ENCODE measurements at regions not wholly inside any gene's neighbourhood (a gene's known extent, or its start where the extent isn't known, plus 50 kb on each side); places are given as distances from the start of the nearest gene placed in this dataset.

- TF ChIP-seq RAD21 (IDR thresholded peaks at IDR 0.05) (no peak), TAF1 (conservative IDR thresholded peaks at IDR 0.05) (no peak), YY1 (IDR thresholded peaks at IDR 0.05) (no peak), MAX (IDR thresholded peaks at IDR 0.05) (no peak), SP1 (IDR thresholded peaks at IDR 0.05) (no peak)
- TF ChIP-seq, protein P1, sequence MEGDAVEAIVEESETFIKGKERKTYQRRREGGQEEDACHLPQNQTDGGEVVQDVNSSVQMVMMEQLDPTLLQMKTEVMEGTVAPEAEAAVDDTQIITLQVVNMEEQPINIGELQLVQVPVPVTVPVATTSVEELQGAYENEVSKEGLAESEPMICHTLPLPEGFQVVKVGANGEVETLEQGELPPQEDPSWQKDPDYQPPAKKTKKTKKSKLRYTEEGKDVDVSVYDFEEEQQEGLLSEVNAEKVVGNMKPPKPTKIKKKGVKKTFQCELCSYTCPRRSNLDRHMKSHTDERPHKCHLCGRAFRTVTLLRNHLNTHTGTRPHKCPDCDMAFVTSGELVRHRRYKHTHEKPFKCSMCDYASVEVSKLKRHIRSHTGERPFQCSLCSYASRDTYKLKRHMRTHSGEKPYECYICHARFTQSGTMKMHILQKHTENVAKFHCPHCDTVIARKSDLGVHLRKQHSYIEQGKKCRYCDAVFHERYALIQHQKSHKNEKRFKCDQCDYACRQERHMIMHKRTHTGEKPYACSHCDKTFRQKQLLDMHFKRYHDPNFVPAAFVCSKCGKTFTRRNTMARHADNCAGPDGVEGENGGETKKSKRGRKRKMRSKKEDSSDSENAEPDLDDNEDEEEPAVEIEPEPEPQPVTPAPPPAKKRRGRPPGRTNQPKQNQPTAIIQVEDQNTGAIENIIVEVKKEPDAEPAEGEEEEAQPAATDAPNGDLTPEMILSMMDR (IDR thresholded peaks at IDR 0.05; ENCODE audit: low read depth, low read length, missing input control): no peak
Measured at GRCh38 chr20:7029019-7029418, 261.5 kb downstream of the BMP2 start.

Measured in liver (tissue), 3 donors.